Gastroesophageal sphincter (tissue), 3 donors: ENCODE measurements at regions not wholly inside any gene's neighbourhood (a gene's known extent, or its start where the extent isn't known, plus 50 kb on each side); places are given as distances from the start of the nearest gene placed in this dataset.

Source experiments
- CTCF ChIP-seq, 4 experiments: fragments of 200-600 bp in 2 of 4; fragments of 450-650 bp in 2 of 4; sonication (generic) in 1 of 4; IDR thresholded peaks; one replicate each; pipeline ENCODE4 v1.5.1; 2017 to 2019; ENCODE audit warnings: antibody characterized with exemption in 4 of 4, mild to moderate bottlenecking in 2 of 4, moderate library complexity in 2 of 4
- EP300 ChIP-seq: sonication (generic); formaldehyde crosslinking; IDR thresholded peaks from one replicate; pipeline ENCODE4 v1.6.1; 2017; ENCODE audit warnings: antibody characterized with exemption, mild to moderate bottlenecking
- POLR2A ChIP-seq, 2 donors: fragments of 450-650 bp; IDR thresholded peaks; one replicate each; pipeline ENCODE4 v1.6.1; 2017; ENCODE audit warnings: antibody characterized with exemption in 2 of 2, mild to moderate bottlenecking in 2 of 2, moderate library complexity in 1 of 2
- POLR2AphosphoS5 ChIP-seq: sonication (generic); formaldehyde crosslinking; IDR thresholded peaks from one replicate; pipeline ENCODE4 v1.6.1; 2017; ENCODE audit warnings: antibody characterized with exemption

- TF ChIP-seq CTCF (IDR thresholded peaks at IDR 0.05), result no peak
- no peak for TF ChIP-seq POLR2AphosphoS5
- TF ChIP-seq EP300, result no peak
- TF ChIP-seq POLR2A (IDR thresholded peaks at IDR 0.05), result no peak
Measured at GRCh38 chrX:5122181-5122678, 1106.4 kb downstream of the NLGN4X start.
